Muscle layer of colon (tissue), 2 donors: ENCODE measurements at regions not wholly inside any gene's neighbourhood (a gene's known extent, or its start where the extent isn't known, plus 50 kb on each side); places are given as distances from the start of the nearest gene placed in this dataset.
A peak's percentile ranks its signal among the peaks of the same experiment; 100 is the strongest.

Experiments used
- H3K27ac ChIP-seq: one replicate; pipeline ENCODE4 v1.7.0; 2013; ENCODE audit warnings: low read depth, mild to moderate bottlenecking, low read length, moderate library complexity
- H3K27me3 ChIP-seq, 2 donors: one replicate each; pipeline ENCODE4 v1.7.0; 2013; ENCODE audit warnings: low read length in 2 of 2, mild to moderate bottlenecking in 2 of 2; ENCODE audit not compliant: insufficient read depth in 2 of 2, control insufficient read depth in 1 of 2
- H3K36me3 ChIP-seq: one replicate; pipeline ENCODE4 v1.7.0; 2013; ENCODE audit warnings: mild to moderate bottlenecking, low read length; ENCODE audit not compliant: insufficient read depth
- H3K4me1 ChIP-seq: one replicate; pipeline ENCODE4 v1.7.0; 2013; ENCODE audit warnings: mild to moderate bottlenecking, low read length; ENCODE audit not compliant: insufficient read depth
- H3K4me3 ChIP-seq, 2 donors: one replicate each; pipeline ENCODE4 v1.7.0; 2013; ENCODE audit warnings: low read length in 2 of 2, low read depth in 1 of 2, mild to moderate bottlenecking in 1 of 2, moderate library complexity in 1 of 2
- H3K9ac ChIP-seq: one replicate; pipeline ENCODE4 v1.7.0; 2013; ENCODE audit warnings: low read length
- H3K9me3 ChIP-seq: one replicate; pipeline ENCODE4 v1.7.0; 2013; ENCODE audit warnings: mild to moderate bottlenecking, low read length
- donor health status: abdominal sarcoma.
- donor health status: Adenocarcinoma of cecum.

GRCh38 chr4:123284168-123284567 lies 112.4 kb upstream of the SPRY1 start:
- Histone ChIP-seq H3K27ac (peak overlapping the region; percentile 10), H3K36me3 (no peaks in the 10 kb centered on the region), H3K27me3 (no peaks in the 10 kb centered on the region), H3K4me1 (peaks cover 27% of the 10 kb centered on the region), H3K4me3 (no peak overlapping the region), H3K9ac (no peak overlapping the region), H3K9me3 (no peaks in the 10 kb centered on the region)

- peaks cover 27% of the 10 kb centered on the region for H3K4me1 ChIP-seq
- no peak overlapping the region for H3K9ac ChIP-seq
- peaks cover 5% of the 10 kb centered on the region for H3K9me3 ChIP-seq
- H3K36me3 ChIP-seq = no peaks in the 10 kb centered on the region
- H3K4me3 ChIP-seq = no peak overlapping the region
- H3K27ac ChIP-seq = no peak overlapping the region
- no peaks in the 10 kb centered on the region for H3K27me3 ChIP-seq
These were observed 109.6 kb upstream of the SPRY1 start for GRCh38 chr4:123286903-123287466.

GRCh38 chr4:123288309-123289025 lies 108.1 kb upstream of the SPRY1 start:
- Histone ChIP-seq H3K4me1 (peaks cover 24% of the 10 kb centered on the region), H3K27me3 (no peaks in the 10 kb centered on the region), H3K36me3 (no peaks in the 10 kb centered on the region), H3K27ac (no peak overlapping the region), H3K4me3 (no peak overlapping the region), H3K9ac (no peak overlapping the region), H3K9me3 (peaks cover 5% of the 10 kb centered on the region)

- Histone ChIP-seq H3K36me3 (no peaks in the 10 kb centered on the region), H3K9me3 (peaks cover 5% of the 10 kb centered on the region), H3K4me3 (no peak overlapping the region)
These were observed 105.3 kb upstream of the SPRY1 start for GRCh38 chr4:123291329-123291728.

GRCh38 chr4:123297836-123298235 lies 98.8 kb upstream of the SPRY1 start:
- no peak overlapping the region for H3K27ac ChIP-seq
- no peaks in the 10 kb centered on the region for H3K27me3 ChIP-seq
- no peak overlapping the region for H3K9ac ChIP-seq
- no peaks in the 10 kb centered on the region for H3K36me3 ChIP-seq
- H3K4me3 ChIP-seq = no peak overlapping the region
- no peaks in the 10 kb centered on the region for H3K9me3 ChIP-seq
- H3K4me1 ChIP-seq = no peaks in the 10 kb centered on the region

More at GRCh38 chr4:123291329-123291728, 105.3 kb upstream of the SPRY1 start:
- Histone ChIP-seq H3K27me3 (no peaks in the 10 kb centered on the region), H3K9ac (no peak overlapping the region), H3K27ac (no peak overlapping the region), H3K4me1 (peaks cover 6% of the 10 kb centered on the region)

GRCh38 chr4:123298261-123298660 lies 98.3 kb upstream of the SPRY1 start:
- Histone ChIP-seq H3K4me1 (no peaks in the 10 kb centered on the region), H3K9ac (no peak overlapping the region), H3K4me3 (no peak overlapping the region), H3K27ac (no peak overlapping the region), H3K36me3 (no peaks in the 10 kb centered on the region), H3K27me3 (no peaks in the 10 kb centered on the region), H3K9me3 (no peaks in the 10 kb centered on the region)

- Histone ChIP-seq H3K4me1 (no peaks in the 10 kb centered on the region), H3K27ac (no peak overlapping the region), H3K9ac (no peak overlapping the region), H3K4me3 (no peak overlapping the region), H3K27me3 (no peaks in the 10 kb centered on the region), H3K9me3 (no peaks in the 10 kb centered on the region), H3K36me3 (no peaks in the 10 kb centered on the region)
These were observed 97.8 kb upstream of the SPRY1 start for GRCh38 chr4:123298801-123299200.

GRCh38 chr4:123299212-123299691 lies 97.3 kb upstream of the SPRY1 start:
- H3K36me3 ChIP-seq = no peaks in the 10 kb centered on the region
- H3K27ac ChIP-seq = no peak overlapping the region
- H3K4me1 ChIP-seq = no peaks in the 10 kb centered on the region
- no peaks in the 10 kb centered on the region for H3K27me3 ChIP-seq
- H3K4me3 ChIP-seq = no peak overlapping the region
- no peak overlapping the region for H3K9ac ChIP-seq
- H3K9me3 ChIP-seq = no peaks in the 10 kb centered on the region

- H3K27me3 ChIP-seq = no peaks in the 10 kb centered on the region
- H3K9me3 ChIP-seq = no peaks in the 10 kb centered on the region
- H3K36me3 ChIP-seq = no peaks in the 10 kb centered on the region
- no peak overlapping the region for H3K9ac ChIP-seq
- H3K4me3 ChIP-seq = no peak overlapping the region
- no peaks in the 10 kb centered on the region for H3K4me1 ChIP-seq
- no peak overlapping the region for H3K27ac ChIP-seq
These were observed 96.2 kb upstream of the SPRY1 start for GRCh38 chr4:123300222-123301039.

GRCh38 chr4:123301923-123302322 lies 94.7 kb upstream of the SPRY1 start:
- no peak overlapping the region for H3K4me3 ChIP-seq
- H3K36me3 ChIP-seq = no peaks in the 10 kb centered on the region
- H3K9me3 ChIP-seq = no peaks in the 10 kb centered on the region
- no peak overlapping the region for H3K27ac ChIP-seq
- no peak overlapping the region for H3K9ac ChIP-seq
- no peaks in the 10 kb centered on the region for H3K4me1 ChIP-seq
- H3K27me3 ChIP-seq = no peaks in the 10 kb centered on the region

- H3K36me3 ChIP-seq = no peaks in the 10 kb centered on the region
- H3K27ac ChIP-seq = no peak overlapping the region
- no peak overlapping the region for H3K9ac ChIP-seq
- no peaks in the 10 kb centered on the region for H3K27me3 ChIP-seq
- no peak overlapping the region for H3K4me3 ChIP-seq
- no peaks in the 10 kb centered on the region for H3K9me3 ChIP-seq
- no peaks in the 10 kb centered on the region for H3K4me1 ChIP-seq
These were observed 92.2 kb upstream of the SPRY1 start for GRCh38 chr4:123304151-123304964.
